ENCODE measurements at regions not wholly inside any gene's neighbourhood (a gene's known extent, or its start where the extent isn't known, plus 50 kb on each side); places are given as distances from the start of the nearest gene placed in this dataset.
"Not testable (repeated sequence)": the region's sequence is repeated elsewhere in the genome, so short reads cannot be mapped to it uniquely, and the experiment has no call there.

DNA sequence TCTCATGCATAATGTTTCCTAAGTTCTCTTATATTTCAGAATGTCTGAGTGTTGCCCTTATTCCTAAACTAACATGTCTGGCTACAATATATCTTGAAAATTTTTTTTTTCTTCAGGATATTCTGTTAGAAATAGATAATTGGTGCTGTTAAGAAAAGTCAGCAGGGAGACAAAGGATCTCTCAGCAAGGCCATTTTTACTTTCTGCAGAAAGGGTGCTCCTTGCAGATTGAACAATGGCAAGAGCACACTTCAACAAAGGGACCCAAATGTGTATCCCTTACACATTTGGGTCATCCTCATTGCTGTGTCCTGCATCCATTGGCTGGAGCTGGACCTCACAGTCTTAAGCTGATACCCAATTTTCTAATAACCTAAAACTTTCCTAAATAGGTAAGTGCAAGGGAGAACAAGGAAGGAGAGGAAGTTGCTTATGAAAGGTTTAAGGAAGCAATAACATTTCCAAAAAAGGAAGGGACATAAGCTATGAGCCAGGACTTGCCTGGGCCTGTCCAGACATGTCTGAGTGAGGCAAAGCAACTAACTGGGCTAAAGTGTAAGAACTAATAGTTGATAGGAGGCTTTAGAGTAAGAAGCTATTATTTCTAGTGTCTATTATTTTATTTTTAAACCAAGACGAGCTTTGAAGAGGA is 429.6 kb downstream of the BCKDHB start:
- no peak for DNase-seq

DNA sequence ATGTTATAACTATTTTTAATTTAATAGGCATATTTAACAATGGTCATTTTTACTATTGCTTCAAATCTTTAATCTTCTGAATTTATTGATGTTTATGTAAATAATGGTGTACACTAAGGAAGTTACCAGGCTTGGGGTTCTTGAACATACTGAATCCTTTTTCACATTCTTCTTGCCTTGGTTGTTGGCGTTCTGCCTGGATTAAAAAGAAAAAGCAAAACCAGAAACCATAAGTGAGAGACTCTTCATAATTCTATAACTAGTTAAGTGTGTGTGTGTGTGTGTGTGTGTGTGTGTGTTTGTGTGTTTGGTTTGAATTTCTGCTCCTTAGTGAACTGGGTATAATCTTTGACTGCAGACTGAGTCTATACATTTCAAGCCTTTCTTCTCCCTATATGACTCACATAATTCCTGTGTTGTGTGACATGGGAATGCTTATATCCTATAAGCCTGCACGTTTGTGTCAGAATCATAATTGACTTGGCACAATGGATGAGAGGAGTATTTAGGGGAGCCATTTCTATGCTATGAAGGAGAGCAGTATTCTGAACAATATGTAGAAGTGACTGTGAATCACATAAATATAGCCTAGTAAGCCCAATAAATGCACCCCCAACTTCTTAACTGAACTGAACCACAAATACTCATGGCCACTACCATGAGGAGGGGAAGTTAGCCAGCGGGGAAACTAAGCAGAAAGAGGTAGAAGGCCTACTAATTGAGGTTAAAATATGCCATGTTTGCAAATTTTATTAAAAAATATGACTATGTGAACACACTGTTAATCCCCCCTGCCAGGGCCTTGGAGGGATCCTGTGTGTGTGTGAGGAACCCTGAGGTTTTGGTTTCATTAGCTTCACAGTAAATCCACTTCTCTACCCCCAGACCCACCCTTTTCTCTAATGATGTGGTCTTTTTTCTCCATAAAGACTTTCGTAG is 425.5 kb downstream of the BCKDHB start:
- DNase-seq, result no peak

DNA sequence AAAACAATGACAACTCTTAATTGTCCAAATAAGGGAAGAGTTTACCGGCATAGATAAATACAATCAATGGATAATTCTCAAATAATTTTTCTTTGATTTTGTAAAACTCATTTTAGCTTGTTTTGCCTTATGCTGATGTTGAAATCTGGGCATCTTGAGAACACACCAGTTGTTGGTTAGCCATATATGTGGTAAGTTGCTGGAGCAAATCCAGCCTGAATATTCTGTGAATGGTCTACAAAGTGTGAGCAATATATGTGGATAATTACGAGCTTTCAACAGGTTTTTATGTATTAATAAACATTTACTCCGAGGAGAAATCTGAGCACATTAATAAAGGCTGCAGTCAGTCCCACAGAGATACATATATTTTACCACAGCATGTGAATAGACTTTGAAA is 423.6 kb downstream of the BCKDHB start:
- no peak for DNase-seq

DNA sequence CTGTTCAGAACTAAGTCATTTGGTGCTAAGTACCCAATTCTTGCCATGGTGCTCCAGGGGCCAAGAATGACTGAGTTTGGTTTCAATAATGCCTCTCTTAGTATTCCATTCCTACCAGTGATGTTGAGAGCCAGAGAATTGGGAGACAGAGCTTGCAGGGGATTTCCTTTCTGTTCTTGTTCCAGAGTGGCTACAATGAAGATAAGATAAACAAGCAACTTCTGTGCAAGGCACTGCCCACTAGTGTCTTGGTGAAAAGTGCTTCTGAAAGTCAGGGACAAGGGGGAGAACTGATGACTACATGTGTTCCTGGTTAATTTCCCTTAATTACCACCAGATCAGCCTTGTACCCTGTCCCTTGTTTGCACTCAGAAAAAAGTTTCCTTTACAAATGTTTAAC is 421.6 kb downstream of the BCKDHB start:
- DNase-seq, result no peak

DNA sequence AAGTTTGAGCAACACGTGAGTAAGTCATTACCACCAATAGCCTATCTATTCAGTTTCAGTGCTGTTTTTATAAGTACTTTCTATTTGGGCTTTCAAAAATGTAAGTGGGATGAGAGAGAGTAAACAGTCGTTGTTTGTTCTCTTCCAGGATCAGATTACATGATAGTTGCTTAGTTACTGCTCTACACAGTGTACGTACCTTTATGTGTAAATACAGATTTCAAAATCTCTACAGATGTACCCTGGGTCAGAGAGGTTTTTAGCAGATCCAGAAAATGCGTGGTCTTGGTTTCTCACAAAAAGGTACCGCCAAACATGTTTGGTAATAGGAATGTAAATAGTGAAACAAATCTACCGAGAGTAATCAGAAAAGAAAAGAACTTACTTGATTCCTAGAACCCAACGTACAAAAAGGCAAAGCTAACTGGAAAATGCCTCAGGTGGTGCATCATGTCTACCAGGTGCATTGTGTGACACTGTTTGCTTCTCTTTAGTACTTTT is 421.1 kb downstream of the BCKDHB start:
- DNase-seq, result no peak

DNA sequence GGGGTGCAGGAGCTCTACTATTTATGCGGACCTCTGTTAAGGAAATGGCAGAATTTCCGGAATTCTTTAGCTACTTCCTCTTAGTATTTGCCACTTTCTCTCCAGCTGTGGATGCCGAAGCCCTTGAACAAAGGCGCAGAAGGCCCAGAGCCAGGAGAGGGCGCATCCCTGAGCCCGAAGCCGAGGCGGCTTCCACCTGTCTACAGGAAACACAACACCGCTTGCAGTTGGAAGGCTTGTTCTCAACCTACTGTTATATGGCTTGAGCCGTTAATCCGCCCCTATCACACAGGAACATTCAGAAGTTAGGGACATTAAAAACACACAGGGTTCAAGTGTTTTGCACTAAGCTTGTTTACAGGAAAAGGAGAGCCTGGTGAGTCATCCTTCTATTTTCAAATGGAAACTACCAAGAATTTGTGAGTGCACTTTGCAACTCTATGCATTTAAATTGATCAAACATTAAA is 417.1 kb downstream of the BCKDHB start:
- DNase-seq, result no peak

DNA sequence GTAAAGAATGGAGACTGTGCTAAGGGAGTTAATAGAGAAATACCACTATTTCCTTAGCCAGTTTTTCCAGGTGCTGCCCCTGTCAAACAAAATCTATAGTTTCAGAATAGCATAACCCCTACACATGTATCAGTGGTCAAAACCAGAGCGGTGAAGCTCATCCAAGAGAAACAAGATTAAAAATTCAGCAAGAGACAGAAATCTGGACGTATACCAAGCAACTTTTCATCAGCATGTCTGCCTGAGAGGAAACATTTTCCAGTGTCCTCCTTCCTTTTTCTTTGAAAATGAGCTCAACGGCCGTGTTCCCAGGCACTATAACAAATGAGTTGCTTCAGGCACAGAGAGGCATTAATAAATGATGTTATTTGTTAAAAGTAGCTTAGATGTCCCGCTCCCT is 416.5 kb downstream of the BCKDHB start:
- no peak for DNase-seq

DNA sequence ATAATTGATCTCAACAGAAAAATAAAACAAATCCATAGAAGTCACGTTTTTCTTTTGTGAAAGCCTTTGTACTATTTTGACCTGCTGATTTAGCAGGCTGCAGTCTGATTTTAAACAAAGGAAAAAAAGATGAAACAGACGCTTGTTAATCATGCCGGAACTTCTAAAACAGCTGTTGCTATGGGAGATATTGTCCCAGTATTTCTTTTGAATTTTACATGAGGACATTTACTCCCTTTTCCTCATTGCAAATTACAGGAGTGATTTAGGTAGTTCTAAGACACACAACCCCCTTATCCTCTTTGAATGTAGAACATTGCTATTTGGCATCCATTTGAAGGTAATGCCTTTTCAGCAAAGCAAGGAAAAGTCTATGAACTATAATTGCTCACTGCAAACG is 416.1 kb downstream of the BCKDHB start:
- no peak for DNase-seq

DNA sequence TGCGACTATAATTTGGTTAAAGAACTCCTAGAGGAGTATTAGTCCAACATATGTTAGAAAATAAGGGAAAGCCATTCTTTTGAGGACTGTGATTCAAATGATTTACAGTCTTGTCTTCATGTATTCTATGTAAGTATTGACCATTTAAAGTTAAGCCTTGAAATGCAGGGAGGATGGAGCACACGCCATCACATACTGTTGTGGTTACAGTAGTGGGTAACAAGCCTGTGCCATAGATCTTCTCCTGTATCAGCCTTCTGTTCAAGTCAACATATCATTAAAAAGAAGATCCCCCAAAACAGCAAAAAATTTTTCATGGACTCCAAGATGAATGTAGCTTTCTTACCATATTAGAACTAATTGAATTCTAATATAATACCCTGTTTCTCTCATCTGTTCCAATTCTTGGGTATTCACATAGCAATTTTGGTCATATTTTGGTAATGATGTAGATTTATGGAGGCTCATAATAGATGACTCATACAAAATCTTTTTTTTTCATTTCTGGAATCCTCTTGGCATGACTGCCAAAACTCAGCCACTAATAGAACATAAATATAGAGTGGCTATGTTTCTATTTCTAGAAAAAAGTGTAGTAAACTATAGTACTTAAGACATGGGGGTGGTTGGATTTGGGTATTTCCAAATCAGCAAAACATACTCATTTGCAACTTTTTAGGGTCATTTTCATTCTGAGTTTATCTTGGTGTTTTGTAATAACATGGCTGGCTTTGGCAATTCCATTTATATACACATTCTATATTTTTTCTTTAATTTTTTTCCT is 413.5 kb downstream of the BCKDHB start:
- no peak for DNase-seq

DNA sequence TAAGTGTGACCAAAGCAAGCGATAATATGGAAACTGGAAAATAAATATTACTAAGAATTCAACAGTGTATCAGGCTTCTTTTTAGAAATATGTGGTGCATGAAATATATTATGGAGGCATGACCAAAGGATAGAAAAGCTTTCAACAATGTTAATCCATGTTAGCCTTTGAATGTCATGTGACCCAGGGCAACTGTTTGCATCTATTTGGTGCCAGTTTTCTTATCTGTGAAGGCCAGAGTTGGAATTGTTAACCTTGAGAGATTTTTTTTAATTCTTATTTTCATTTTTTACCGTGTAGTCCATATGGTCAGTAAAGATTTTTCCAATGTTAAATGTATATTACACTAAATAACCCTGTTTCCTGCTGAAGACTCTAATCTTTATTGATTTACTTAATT is 411.1 kb downstream of the BCKDHB start:
- no peak for DNase-seq

DNA sequence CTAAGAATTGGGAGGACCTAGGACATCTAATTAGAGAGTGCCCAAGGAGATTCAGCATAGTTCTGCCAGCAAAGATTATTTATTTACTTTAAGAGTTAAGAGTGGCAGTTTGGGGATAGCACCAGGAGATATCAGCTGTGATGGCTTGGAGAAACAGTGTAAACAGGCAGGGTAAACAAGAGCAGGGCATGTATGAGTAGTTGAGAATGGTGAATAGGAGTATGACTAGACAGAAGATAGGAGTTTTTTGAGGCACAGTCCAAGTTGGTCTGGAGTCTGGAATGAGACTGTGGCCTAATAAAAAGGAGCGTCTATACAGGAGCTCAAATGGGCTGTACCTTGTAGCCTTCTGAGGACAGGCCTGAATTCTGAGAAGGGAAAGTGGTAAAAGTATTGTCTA is 404.1 kb downstream of the BCKDHB start:
- not testable (repeated sequence) for DNase-seq

DNA sequence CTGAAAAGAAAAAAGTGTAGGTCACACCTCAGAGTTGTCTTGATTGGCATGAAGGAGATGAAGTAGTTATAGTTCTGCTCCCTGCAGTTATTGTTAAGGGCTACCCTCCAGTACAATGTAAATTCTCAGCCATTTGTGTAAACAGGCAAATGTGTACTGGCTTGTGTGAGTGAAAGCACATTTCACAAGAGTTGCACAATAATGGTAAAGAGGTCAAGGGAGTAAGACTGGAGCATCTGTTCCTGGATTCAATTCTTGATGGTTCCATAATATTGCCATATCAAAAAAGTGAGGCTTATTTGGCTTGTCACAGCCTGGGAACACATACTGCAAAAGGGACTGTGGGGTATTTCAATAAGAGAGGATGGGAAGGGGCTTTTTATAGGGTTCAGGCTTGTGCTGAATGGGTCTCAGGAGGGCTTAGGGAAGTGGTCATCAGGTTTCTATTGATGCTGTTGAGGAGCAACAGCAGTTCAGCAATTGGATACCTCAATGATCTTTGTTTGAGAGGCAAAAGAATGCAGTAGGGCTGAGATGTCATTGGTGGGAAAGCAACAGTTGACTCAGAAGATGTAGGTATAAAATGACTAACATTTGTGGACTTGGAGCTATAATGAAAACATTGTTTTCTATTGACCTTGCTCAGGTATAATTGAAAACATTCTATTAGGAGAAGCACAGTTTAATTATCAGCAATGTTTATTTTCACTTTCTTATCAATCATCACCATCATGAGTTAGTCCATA is 402.6 kb downstream of the BCKDHB start:
- DNase-seq, result no peak

DNA sequence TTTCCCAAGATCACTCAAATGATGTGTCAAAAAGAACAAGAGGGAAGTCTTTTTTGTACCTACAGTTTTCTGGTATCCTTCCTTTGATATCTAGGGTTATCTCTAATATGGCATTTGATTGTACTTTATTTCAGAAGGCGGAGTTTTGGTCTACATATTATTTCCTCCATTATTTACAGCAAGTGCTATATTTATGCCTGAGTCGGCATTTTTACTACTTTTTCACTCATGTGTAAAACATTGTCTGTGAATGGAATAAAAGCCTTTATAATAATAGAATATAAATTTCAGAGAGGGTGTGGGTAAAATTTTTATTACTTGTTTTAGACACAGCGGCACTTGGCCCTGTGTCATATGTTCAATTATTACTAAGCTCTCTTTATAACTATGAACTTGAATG is 398.4 kb downstream of the BCKDHB start:
- no peak for DNase-seq

DNA sequence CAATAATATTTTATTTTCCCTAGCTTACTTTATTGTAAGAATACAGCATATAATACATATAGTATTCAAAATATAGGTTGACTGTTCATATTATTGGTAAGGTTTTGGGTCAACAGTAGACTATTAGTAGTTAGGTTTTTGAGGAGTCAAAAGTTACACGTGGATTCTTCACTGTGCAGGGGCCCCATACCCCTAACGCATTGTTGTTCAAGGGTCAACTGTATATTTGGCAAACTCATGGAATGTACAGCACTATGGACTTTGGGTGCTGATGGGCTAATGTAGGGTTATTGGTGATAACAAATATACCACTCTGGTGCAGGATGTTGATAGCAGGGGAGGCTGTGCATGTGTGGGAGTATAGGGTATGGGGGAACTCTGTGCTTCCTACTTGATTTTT is 397.2 kb downstream of the BCKDHB start:
- no peak for DNase-seq

DNA sequence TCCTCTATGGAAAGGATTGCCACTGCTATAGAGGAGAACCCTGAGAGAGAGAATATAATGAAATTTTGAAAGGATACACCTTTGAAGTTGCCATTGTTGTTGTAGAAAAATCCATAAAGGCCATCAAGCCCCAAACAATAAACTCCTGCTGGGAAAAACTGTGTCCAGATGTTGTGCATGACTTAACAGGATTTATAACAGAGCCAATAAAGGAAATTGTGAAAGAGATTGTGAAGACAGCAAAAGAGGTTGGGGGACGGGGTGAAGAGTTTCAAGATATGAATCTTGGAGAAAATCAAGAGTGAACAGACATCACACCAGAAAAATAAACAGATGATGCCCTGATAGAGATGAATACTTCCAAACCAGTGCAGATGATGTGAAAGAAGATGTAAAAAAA is 396.4 kb downstream of the BCKDHB start:
- DNase-seq, result no peak

DNA sequence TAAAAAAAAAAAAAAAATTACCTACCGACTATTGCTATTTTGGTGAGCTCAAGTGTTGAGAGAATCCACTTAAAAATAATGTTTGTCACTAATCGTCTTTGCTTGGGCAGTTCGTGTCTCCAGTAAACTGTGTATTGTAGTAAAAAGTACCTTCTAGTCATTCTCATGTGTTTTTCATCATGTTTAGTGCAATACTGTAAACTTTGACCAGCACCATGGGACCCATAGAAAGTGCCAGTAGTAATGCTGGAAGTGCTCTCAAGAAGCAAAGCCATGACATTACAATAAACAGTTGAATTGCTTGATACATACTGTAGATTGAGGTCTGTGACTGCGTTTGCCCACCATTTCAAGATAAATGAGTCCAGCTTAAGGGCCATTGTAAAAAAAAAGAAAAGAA is 395.2 kb downstream of the BCKDHB start:
- no peak for DNase-seq

DNA sequence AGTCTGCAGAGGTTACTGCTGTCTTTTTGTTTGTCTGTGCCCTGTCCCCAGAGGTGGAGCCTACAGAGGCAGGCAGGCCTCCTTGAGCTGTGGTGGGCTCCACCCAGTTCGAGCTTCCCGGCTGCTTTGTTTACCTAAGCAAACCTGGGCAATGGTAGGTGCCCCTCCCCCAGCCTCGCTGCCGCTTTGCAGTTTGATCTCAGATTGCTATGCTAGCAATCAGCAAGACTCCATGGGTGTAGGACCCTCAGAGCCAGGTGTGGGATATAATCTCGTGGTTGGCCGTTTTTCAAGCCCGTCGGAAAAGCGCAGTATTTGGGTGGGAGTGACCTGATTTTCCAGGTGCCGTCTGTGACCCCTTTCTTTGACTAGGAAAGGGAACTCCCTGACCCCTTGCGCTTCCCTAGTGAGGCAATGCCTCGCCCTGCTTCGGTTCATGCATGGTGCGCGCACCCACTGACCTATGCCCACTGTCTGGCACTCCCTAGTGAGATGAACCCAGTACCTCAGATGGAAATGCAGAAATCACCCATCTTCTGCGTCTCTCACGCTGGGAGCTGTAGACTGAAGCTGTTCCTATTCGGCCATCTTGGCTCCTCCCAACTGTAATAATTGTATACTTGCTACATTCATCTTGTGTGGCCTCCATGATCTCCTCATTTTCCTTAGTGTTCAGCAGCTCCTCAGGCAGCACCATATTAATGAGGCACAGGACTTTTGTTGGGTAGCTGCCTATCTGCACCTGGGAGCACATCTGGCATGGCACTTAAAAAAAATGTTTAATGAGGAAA is 391.4 kb downstream of the BCKDHB start:
- not testable (repeated sequence) for DNase-seq

DNA sequence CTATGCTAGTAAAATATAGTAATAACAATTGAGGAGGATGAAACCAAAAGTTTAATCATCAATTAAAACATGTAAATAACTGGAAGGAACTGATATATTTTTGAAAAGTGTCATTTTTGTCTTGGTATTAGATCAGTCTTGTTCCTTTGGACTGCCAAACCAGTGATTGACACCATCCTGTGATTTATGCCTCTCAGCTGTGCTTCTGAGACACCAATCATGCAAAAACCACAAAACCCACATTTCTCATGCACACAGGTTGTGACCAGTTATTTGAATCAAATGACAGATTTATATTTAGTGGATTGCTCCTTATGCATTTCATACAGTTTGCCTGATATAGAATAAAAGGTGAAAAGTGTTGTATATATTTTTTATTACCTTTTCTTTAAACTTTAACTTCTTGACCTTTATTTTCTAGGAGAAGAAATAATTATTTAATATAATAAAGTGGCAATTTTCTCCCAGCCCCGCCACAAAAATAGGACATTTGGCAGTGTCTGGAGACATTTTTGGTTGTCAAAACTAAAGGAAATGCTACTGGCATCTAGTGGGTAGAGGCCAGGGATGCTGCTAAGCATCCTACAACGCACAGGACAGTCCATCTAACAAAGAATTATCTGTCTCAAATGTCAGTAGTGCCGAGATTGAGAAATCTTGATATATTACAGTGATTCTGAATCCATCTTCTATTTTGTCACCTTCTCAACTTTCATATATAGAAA is 383.6 kb downstream of the BCKDHB start:
- no peak for DNase-seq

DNA sequence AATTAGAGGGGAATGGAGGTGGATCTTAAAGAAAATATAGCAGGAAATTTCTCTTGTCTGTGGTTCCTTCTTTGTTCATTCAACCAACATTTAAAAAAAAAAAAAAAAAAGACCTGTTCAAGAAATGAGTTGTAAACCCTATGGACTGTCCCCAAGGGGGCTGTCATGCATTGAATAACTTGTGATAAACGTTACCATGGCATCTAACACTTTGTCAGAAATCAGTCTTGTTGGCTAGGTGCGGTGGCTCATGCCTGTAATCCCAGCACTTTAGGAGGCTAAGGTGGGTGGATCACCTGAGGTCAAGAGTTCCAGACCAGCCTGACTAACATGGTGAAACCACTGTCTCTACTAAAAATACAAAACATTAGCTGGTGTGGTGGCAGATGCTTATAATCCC is 381.7 kb downstream of the BCKDHB start:
- DNase-seq, result no peak

DNA sequence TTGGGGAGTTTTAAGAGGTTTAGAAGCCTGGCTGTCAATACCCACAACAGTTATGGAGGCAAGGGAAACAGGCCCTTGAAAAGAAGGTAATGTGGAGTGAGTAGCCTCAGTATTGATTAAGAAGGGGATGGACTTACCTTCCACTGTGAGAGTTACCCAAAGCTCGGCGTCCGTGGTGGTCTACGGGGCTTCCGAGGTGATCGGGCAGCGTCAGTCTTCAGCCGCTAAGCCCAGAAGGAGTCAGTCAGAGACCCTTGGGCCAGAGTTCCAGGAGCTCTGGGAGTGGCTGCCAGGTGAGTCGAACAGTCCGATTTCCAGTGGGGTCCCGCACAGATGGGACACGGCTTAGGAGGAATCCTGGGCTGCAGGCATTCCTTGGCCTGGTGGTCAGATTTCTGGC is 379.0 kb downstream of the BCKDHB start:
- DNase-seq, result not testable (repeated sequence)

DNA sequence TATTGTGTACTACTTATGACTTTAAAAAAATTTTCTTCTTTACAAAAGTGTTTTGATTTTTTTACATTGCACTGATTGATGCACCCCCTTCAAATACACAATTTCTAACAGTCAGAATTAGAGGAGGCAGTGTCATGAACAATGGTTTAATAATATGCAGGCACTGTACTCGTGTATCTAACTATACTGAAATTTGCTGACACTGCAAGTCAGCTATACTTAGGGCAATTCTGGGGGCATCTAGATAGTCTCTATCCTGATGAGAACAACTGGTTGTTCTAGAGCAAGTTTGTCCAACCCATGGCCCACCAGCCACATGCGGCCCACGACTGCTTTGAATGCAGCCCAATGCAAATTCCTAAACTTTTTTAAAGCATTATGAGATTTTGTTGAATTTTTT is 375.6 kb downstream of the BCKDHB start:
- no peak for DNase-seq
